GM12878 (cell line): ENCODE measurements at regions not wholly inside any gene's neighbourhood (a gene's known extent, or its start where the extent isn't known, plus 50 kb on each side); places are given as distances from the start of the nearest gene placed in this dataset.
"Not testable (repeated sequence)": the region's sequence is repeated elsewhere in the genome, so short reads cannot be mapped to it uniquely, and the experiment has no call there.

Experiments
- BACH1 ChIP-seq: fragments of 450-650 bp; IDR thresholded peaks from 2 replicates; pipeline ENCODE4 v1.6.1; 2017; ENCODE audit warnings: mild to moderate bottlenecking, borderline replicate concordance
- CBX5 ChIP-seq: sonication (generic); IDR thresholded peaks from 2 replicates; pipeline ENCODE4 v1.6.1; 2016; ENCODE audit warnings: low read depth, moderate library complexity, mild to moderate bottlenecking, inconsistent platforms
- CHD1 ChIP-seq: IDR thresholded peaks from 2 replicates; pipeline ENCODE4 v1.6.1; 2012; ENCODE audit warnings: low read depth, low read length, improper control_type of control experiment
- CTCF ChIP-seq, 3 experiments: IDR thresholded peaks in 2 of 3; conservative IDR thresholded peaks in 1 of 3; 2 replicates each; pipeline ENCODE4 v1.5.1; 2011; ENCODE audit warnings: low read depth in 3 of 3, low read length in 3 of 3, mild to moderate bottlenecking in 3 of 3, control low read depth in 2 of 3, moderate library complexity in 2 of 3, inconsistent platforms in 1 of 3, mixed read lengths in 1 of 3; ENCODE audit not compliant: control insufficient read depth in 2 of 3, insufficient read depth in 1 of 3; ENCODE audit errors: extremely low read depth in 1 of 3
- EP300 ChIP-seq, 2 experiments: fragments of 150-350 bp in 1 of 2; IDR thresholded peaks; 2 replicates each; pipeline ENCODE4 v1.6.1; 2011 to 2012; ENCODE audit warnings: low read depth in 2 of 2, low read length in 2 of 2, borderline replicate concordance in 1 of 2, improper control_type of control experiment in 1 of 2, inconsistent platforms in 1 of 2; ENCODE audit not compliant: control insufficient read depth in 1 of 2
- GABPA ChIP-seq: IDR thresholded peaks from 2 replicates; pipeline ENCODE4 v1.6.1; 2014; ENCODE audit warnings: antibody characterized with exemption, low read depth, mild to moderate bottlenecking, inconsistent platforms
- KDM1A ChIP-seq: fragments of 200-600 bp; sonication (generic); IDR thresholded peaks from 2 replicates; pipeline ENCODE4 v1.6.1; 2016; ENCODE audit warnings: borderline replicate concordance
- NRF1 ChIP-seq: conservative IDR thresholded peaks from 2 replicates; pipeline ENCODE4 v1.6.1; 2011; ENCODE audit warnings: mild to moderate bottlenecking, low read depth, low read length, improper control_type of control experiment
- POLR2A ChIP-seq: IDR thresholded peaks from 2 replicates; pipeline ENCODE4 v1.6.1; 2011; ENCODE audit warnings: low read depth, mild to moderate bottlenecking, low read length
- POLR2AphosphoS5 ChIP-seq: IDR thresholded peaks from 2 replicates; pipeline ENCODE4 v1.6.1; 2011; ENCODE audit warnings: mild to moderate bottlenecking, low read length, inconsistent platforms
- RB1 ChIP-seq: fragments of 450-650 bp; formaldehyde crosslinking; IDR thresholded peaks from 2 replicates; pipeline ENCODE4 v1.6.1; 2017; ENCODE audit warnings: mild to moderate bottlenecking, borderline replicate concordance
- REST ChIP-seq: IDR thresholded peaks from 2 replicates; pipeline ENCODE4 v1.6.1; 2012; ENCODE audit warnings: mild to moderate bottlenecking, low read depth, low read length
- SUZ12 ChIP-seq: fragments of 200-600 bp; sonication (generic); IDR thresholded peaks from one replicate; pipeline ENCODE4 v1.6.1; 2018; ENCODE audit warnings: antibody characterized with exemption, mild to moderate bottlenecking; ENCODE audit not compliant: unreplicated experiment
- ZSCAN29 ChIP-seq: fragments of 450-650 bp; IDR thresholded peaks from 2 replicates; pipeline ENCODE4 v1.6.1; 2017; ENCODE audit warnings: mild to moderate bottlenecking, moderate library complexity

GRCh38 chr11:45731171-45731570, 65.7 kb upstream of the CHST1 start:
- TF ChIP-seq RB1; POLR2A; KDM1A; CTCF (IDR thresholded peaks at IDR 0.05 in 2 of 3, conservative IDR thresholded peaks at IDR 0.05 in 1 of 3; ENCODE audit: control insufficient read depth in 2 of 3, extremely low read depth in 1 of 3, insufficient read depth in 1 of 3, low read depth in 3 of 3, low read length in 3 of 3); CHD1; GABPA; POLR2AphosphoS5; NRF1; REST; SUZ12; EP300 (IDR thresholded peaks at IDR 0.05; ENCODE audit: borderline replicate concordance in 1 of 2, control insufficient read depth in 1 of 2, low read depth in 2 of 2, low read length in 2 of 2); CBX5; ZSCAN29; BACH1: not testable (repeated sequence)
